Esophagus muscularis mucosa (tissue), 4 donors: ENCODE measurements at regions not wholly inside any gene's neighbourhood (a gene's known extent, or its start where the extent isn't known, plus 50 kb on each side); places are given as distances from the start of the nearest gene placed in this dataset.

Experiments used
- DNase-seq: peaks from one replicate; pipeline ENCODE4 v3.0.0-alpha.2; 2017; ENCODE audit errors: extremely low spot score
- H3K27ac ChIP-seq, 4 donors: fragments of 200-600 bp; sonication (generic); replicated peaks in 1 of 4; 1 replicate in 3 of 4; 2 replicates in 1 of 4; pipeline ENCODE4 v1.5.1; 2016 to 2019; ENCODE audit warnings: mild to moderate bottlenecking in 1 of 4
- H3K27me3 ChIP-seq, 4 donors: fragments of 200-600 bp; sonication (generic); one replicate each; pipeline versions ENCODE4 v1.5.1 to v1.6.0; 2016 to 2019
- H3K36me3 ChIP-seq, 4 donors: fragments of 200-600 bp; sonication (generic); one replicate each; pipeline ENCODE4 v1.5.1; 2016 to 2019
- H3K4me1 ChIP-seq, 4 donors: fragments of 200-600 bp; sonication (generic); one replicate each; pipeline ENCODE4 v1.5.1; 2016 to 2019
- H3K4me3 ChIP-seq, 4 donors: fragments of 200-600 bp; sonication (generic); 1 replicate in 2 of 4; 2 replicates in 2 of 4; pipeline ENCODE4 v1.5.1; 2016 to 2019; ENCODE audit warnings: mild to moderate bottlenecking in 4 of 4, moderate library complexity in 1 of 4
- H3K9me3 ChIP-seq, 4 donors: fragments of 200-600 bp; sonication (generic); 1 replicate in 3 of 4; 2 replicates in 1 of 4; pipeline ENCODE4 v1.5.1; 2016 to 2019
- EP300 ChIP-seq: sonication (generic); formaldehyde crosslinking; IDR thresholded peaks from one replicate; pipeline ENCODE4 v1.6.1; 2017; ENCODE audit warnings: antibody characterized with exemption
- POLR2A ChIP-seq: fragments of 450-650 bp; IDR thresholded peaks from one replicate; pipeline ENCODE4 v1.6.1; 2017; ENCODE audit warnings: antibody characterized with exemption, moderate library complexity, mild to moderate bottlenecking, low read depth
- POLR2AphosphoS5 ChIP-seq, 2 donors: sonication (generic); formaldehyde crosslinking; IDR thresholded peaks; one replicate each; pipeline ENCODE4 v1.6.1; 2017; ENCODE audit warnings: antibody characterized with exemption in 2 of 2
- WGBS: methylation state at CpG from one replicate; pipeline ENCODE4 v1.1.5; 2018; 5-methylcytosine and 5-hydroxymethylcytosine counted together
- intact Hi-C: fragments of 100-400 bp; cut with DNase I; formaldehyde crosslinking; loops from one replicate; pipeline ENCODE4 v1.15.1; 2023
- TF ChIP-seq, protein P1 (sequence below), 3 experiments: fragments of 200-600 bp in 2 of 3; fragments of 450-650 bp in 1 of 3; sonication (generic) in 2 of 3; IDR thresholded peaks; one replicate each; pipeline ENCODE4 v1.5.1; 2017 to 2019; ENCODE audit warnings: antibody characterized with exemption in 3 of 3, mild to moderate bottlenecking in 2 of 3, moderate library complexity in 1 of 3

DNA sequence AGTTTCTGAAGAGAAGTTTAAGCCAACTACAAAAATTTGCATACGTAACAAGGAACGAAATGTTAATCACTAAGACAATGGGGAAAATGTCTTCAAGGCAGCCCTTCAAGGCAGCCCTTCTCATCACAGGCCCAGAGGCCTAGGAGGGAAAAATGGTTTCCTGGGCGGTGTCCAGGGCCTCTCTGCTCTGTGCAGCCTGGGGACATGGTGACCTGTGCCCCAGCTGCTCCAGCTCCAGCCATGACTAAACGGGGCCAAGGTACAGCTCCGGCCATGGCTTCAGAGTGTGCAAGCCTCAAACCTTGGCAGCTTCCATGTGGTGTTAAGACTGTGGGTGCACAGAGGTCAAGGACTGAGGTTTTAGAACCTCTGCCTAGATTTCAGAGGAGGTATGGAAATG, 325.1 kb downstream of the FRK start:
- H3K36me3 ChIP-seq, result no peaks in the 10 kb centered on the region
- no peak for DNase-seq
- WGBS, result 96% methylated on average over 5 of the region's 5 CpGs
- H3K27ac ChIP-seq, result no peak overlapping the region
- H3K27me3 ChIP-seq, result no peaks in the 10 kb centered on the region
- intact Hi-C loops, result no loop called here
- H3K9me3 ChIP-seq, result no peaks in the 10 kb centered on the region
- H3K4me3 ChIP-seq, result no peak overlapping the region
- H3K4me1 ChIP-seq, result no peaks in the 10 kb centered on the region
- TF ChIP-seq, protein P1, sequence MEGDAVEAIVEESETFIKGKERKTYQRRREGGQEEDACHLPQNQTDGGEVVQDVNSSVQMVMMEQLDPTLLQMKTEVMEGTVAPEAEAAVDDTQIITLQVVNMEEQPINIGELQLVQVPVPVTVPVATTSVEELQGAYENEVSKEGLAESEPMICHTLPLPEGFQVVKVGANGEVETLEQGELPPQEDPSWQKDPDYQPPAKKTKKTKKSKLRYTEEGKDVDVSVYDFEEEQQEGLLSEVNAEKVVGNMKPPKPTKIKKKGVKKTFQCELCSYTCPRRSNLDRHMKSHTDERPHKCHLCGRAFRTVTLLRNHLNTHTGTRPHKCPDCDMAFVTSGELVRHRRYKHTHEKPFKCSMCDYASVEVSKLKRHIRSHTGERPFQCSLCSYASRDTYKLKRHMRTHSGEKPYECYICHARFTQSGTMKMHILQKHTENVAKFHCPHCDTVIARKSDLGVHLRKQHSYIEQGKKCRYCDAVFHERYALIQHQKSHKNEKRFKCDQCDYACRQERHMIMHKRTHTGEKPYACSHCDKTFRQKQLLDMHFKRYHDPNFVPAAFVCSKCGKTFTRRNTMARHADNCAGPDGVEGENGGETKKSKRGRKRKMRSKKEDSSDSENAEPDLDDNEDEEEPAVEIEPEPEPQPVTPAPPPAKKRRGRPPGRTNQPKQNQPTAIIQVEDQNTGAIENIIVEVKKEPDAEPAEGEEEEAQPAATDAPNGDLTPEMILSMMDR (IDR thresholded peaks at IDR 0.05), result no peak

DNA sequence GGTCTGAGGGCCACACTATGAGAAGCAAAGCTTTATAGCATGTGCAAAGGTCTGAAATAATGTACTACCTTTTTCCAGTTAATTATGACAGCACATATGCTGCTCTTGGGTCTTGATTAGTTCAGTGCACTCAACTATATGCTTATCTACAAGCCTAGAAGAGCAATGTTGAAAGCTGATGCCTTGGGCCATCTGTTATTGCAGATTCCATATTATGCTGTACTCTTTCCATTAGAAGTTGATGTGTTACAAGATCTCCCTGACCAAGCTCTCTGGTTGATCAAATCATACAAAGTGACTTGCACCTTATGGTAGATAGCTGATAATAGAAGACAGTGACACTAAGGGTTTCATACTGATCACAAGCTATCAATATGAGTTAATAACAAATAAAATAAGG, 327.3 kb downstream of the FRK start:
- no peak for DNase-seq
- intact Hi-C loops, result no loop called here
- Histone ChIP-seq H3K36me3 (no peaks in the 10 kb centered on the region), H3K4me1 (no peaks in the 10 kb centered on the region), H3K27me3 (no peaks in the 10 kb centered on the region), H3K27ac (no peak overlapping the region), H3K4me3 (no peak overlapping the region), H3K9me3 (no peaks in the 10 kb centered on the region)
- TF ChIP-seq POLR2A (no peak), EP300 (no peak)
- TF ChIP-seq, protein P1 (IDR thresholded peaks at IDR 0.05), result no peak

DNA sequence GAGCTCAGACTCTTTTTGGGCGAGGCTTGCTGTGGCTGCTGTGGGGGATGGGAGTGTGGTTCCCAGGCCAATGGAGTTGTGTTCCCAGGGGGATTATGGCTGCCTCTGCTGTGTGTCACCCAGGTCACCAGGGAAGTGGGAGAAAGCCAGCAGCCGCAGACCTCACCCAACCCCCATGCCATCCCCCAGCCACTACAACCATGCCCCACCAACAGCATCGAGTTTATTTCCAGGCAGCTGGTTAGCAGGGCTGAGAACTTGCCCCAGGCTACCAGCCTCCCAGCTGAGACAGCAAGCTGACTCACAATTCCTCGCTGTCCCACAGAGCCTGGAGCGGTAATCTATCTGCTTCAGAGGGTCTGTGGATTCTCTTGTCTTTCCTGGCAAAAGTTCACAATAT, 331.7 kb downstream of the FRK start:
- intact Hi-C loops, result no loop called here
- H3K9me3 ChIP-seq, result no peaks in the 10 kb centered on the region
- no peaks in the 10 kb centered on the region for H3K27me3 ChIP-seq
- H3K36me3 ChIP-seq, result no peaks in the 10 kb centered on the region
- no peaks in the 10 kb centered on the region for H3K4me1 ChIP-seq
- WGBS, result 91% methylated on average over 4 of the region's 5 CpGs
- no peak overlapping the region for H3K27ac ChIP-seq
- H3K4me3 ChIP-seq, result no peak overlapping the region
- DNase-seq, result no peak
- TF ChIP-seq POLR2AphosphoS5 (IDR thresholded peaks at IDR 0.05) (no peak), POLR2A (no peak), EP300 (no peak)
- TF ChIP-seq, protein P1 (IDR thresholded peaks at IDR 0.05), result no peak

- intact Hi-C loops, result no loop called here
- Histone ChIP-seq H3K4me3 (no peak overlapping the region), H3K9me3 (no peaks in the 10 kb centered on the region), H3K4me1 (no peaks in the 10 kb centered on the region), H3K27me3 (no peaks in the 10 kb centered on the region), H3K36me3 (no peaks in the 10 kb centered on the region), H3K27ac (no peak overlapping the region)
- TF ChIP-seq POLR2AphosphoS5 (IDR thresholded peaks at IDR 0.05) (no peak), EP300 (no peak), POLR2A (no peak)
- TF ChIP-seq, protein P1 (IDR thresholded peaks at IDR 0.05), result no peak
- no peak for DNase-seq
Observed at GRCh38 chr6:115728171-115728570, 332.5 kb downstream of the FRK start.

DNA sequence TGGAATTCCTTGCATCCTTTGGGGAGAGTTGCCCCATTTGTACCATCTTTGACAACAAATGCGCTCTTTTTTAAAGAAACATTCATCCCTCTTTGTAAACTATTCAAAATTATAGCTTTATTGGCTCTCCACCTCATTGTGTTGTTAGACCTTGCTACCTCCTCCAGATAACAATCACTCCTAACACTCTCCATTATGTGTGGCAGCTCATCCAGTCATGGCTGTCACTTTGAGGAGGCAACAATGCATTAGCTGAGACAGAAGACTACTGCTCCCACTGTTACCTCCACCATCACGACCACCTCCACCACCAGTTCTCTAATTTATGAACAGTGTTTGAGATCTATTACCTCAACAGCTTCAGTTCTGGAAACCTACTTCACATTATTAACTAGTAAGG, 339.1 kb downstream of the FRK start:
- Histone ChIP-seq H3K4me1 (no peaks in the 10 kb centered on the region), H3K27me3 (no peaks in the 10 kb centered on the region), H3K27ac (no peak overlapping the region), H3K9me3 (no peaks in the 10 kb centered on the region), H3K4me3 (no peak overlapping the region), H3K36me3 (no peaks in the 10 kb centered on the region)
- intact Hi-C loops, result no loop called here
- no peak for TF ChIP-seq EP300
- no peak for TF ChIP-seq POLR2AphosphoS5 (IDR thresholded peaks at IDR 0.05)
- TF ChIP-seq, protein P1 (IDR thresholded peaks at IDR 0.05), result no peak
- TF ChIP-seq POLR2A, result no peak
- 82% methylated on average over 2 of the region's 2 CpGs for WGBS
- no peak for DNase-seq
